ENCODE measurements at regions not wholly inside any gene's neighbourhood (a gene's known extent, or its start where the extent isn't known, plus 50 kb on each side); places are given as distances from the start of the nearest gene placed in this dataset.

GRCh38 chr12:97907504-97907903 lies 444.9 kb downstream of the RMST start:
- no peak for TF ChIP-seq GATA2 (IDR thresholded peaks at IDR 0.05; ENCODE audit: low read depth, low read length)
- TF ChIP-seq GATA3 (IDR thresholded peaks at IDR 0.05; ENCODE audit: low read depth, low read length): no peak

- TF ChIP-seq GATA3 (IDR thresholded peaks at IDR 0.05; ENCODE audit: low read depth, low read length) (no peak), GATA2 (IDR thresholded peaks at IDR 0.05; ENCODE audit: low read depth, low read length) (no peak)
Observed at GRCh38 chr12:97910559-97910958, 448.0 kb downstream of the RMST start.

- TF ChIP-seq GATA3 (IDR thresholded peaks at IDR 0.05; ENCODE audit: low read depth, low read length) (no peak), GATA2 (IDR thresholded peaks at IDR 0.05; ENCODE audit: low read depth, low read length) (no peak)
Observed at GRCh38 chr12:97912943-97913342, 450.3 kb downstream of the RMST start.

GRCh38 chr12:97921979-97922722 lies 459.5 kb downstream of the RMST start:
- TF ChIP-seq GATA3 (IDR thresholded peaks at IDR 0.05; ENCODE audit: low read depth, low read length) (no peak), GATA2 (IDR thresholded peaks at IDR 0.05; ENCODE audit: low read depth, low read length) (no peak)

GRCh38 chr12:97923546-97923945 lies 460.9 kb downstream of the RMST start:
- TF ChIP-seq GATA3 (IDR thresholded peaks at IDR 0.05; ENCODE audit: low read depth, low read length) (no peak), GATA2 (IDR thresholded peaks at IDR 0.05; ENCODE audit: low read depth, low read length) (no peak)

- TF ChIP-seq GATA2 (IDR thresholded peaks at IDR 0.05; ENCODE audit: low read depth, low read length): no peak
- TF ChIP-seq GATA3 (IDR thresholded peaks at IDR 0.05; ENCODE audit: low read depth, low read length): no peak
Observed at GRCh38 chr12:97924122-97924521, 461.5 kb downstream of the RMST start.

GRCh38 chr12:97927977-97928376 lies 465.4 kb downstream of the RMST start:
- TF ChIP-seq GATA2 (IDR thresholded peaks at IDR 0.05; ENCODE audit: low read depth, low read length) (no peak), GATA3 (IDR thresholded peaks at IDR 0.05; ENCODE audit: low read depth, low read length) (no peak)

- no peak for TF ChIP-seq GATA3 (IDR thresholded peaks at IDR 0.05; ENCODE audit: low read depth, low read length)
- TF ChIP-seq GATA2 (IDR thresholded peaks at IDR 0.05; ENCODE audit: low read depth, low read length): no peak
Observed at GRCh38 chr12:97936165-97936564, 473.6 kb downstream of the RMST start.

GRCh38 chr12:97938031-97938430 lies 475.4 kb downstream of the RMST start:
- TF ChIP-seq GATA2 (IDR thresholded peaks at IDR 0.05; ENCODE audit: low read depth, low read length): no peak
- no peak for TF ChIP-seq GATA3 (IDR thresholded peaks at IDR 0.05; ENCODE audit: low read depth, low read length)

GRCh38 chr12:97939156-97939555 lies 476.6 kb downstream of the RMST start:
- no peak for TF ChIP-seq GATA3 (IDR thresholded peaks at IDR 0.05; ENCODE audit: low read depth, low read length)
- TF ChIP-seq GATA2 (IDR thresholded peaks at IDR 0.05; ENCODE audit: low read depth, low read length): no peak

- TF ChIP-seq GATA3 (IDR thresholded peaks at IDR 0.05; ENCODE audit: low read depth, low read length): no peak
- no peak for TF ChIP-seq GATA2 (IDR thresholded peaks at IDR 0.05; ENCODE audit: low read depth, low read length)
Observed at GRCh38 chr12:97940105-97940504, 477.5 kb downstream of the RMST start.

GRCh38 chr12:97940629-97941028 lies 478.0 kb downstream of the RMST start:
- TF ChIP-seq GATA3 (IDR thresholded peaks at IDR 0.05; ENCODE audit: low read depth, low read length) (no peak), GATA2 (IDR thresholded peaks at IDR 0.05; ENCODE audit: low read depth, low read length) (no peak)

- no peak for TF ChIP-seq GATA3 (IDR thresholded peaks at IDR 0.05; ENCODE audit: low read depth, low read length)
- no peak for TF ChIP-seq GATA2 (IDR thresholded peaks at IDR 0.05; ENCODE audit: low read depth, low read length)
Observed at GRCh38 chr12:97941686-97942354, 479.2 kb downstream of the RMST start.

GRCh38 chr12:97943359-97943758 lies 480.8 kb downstream of the RMST start:
- TF ChIP-seq GATA3 (IDR thresholded peaks at IDR 0.05; ENCODE audit: low read depth, low read length) (no peak), GATA2 (IDR thresholded peaks at IDR 0.05; ENCODE audit: low read depth, low read length) (no peak)

GRCh38 chr12:97944576-97944975 lies 482.0 kb downstream of the RMST start:
- no peak for TF ChIP-seq GATA2 (IDR thresholded peaks at IDR 0.05; ENCODE audit: low read depth, low read length)
- no peak for TF ChIP-seq GATA3 (IDR thresholded peaks at IDR 0.05; ENCODE audit: low read depth, low read length)

Data from SH-SY5Y (cell line).